HTR-8/SVneo (cell line): ENCODE measurements at regions not wholly inside any gene's neighbourhood (a gene's known extent, or its start where the extent isn't known, plus 50 kb on each side); places are given as distances from the start of the nearest gene placed in this dataset.

Experiments used
- DNase-seq: peaks from one replicate; pipeline ENCODE4 v3.0.0; 2011; ENCODE audit warnings: low spot score, mixed read lengths; ENCODE audit not compliant: insufficient read length
- FAIRE-seq: peaks from 2 replicates; lab custom pipeline; 2011; peaks lifted over from hg19 to GRCh38; lab: Jason Lieb, UNC

DNA sequence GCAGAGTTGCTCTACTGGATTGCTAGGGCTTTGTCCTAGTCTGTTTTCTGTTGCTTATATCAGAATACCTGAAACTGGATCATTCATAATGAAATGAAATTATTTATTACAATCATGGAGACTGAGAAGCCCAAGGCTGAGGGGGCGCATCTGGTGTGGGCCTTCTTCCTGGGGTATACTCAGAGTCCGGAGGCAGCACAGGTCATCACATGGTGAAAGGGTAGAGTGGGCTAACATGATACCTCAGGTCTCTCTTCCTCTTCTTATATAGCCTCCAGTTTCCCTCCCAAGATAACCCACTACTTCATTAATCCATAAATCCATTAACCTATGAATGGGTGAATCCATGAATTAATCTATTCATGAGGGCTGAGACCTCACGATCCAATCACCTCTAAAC, 667.6 kb upstream of the NCAM2 start:
- FAIRE-seq (no peak), DNase-seq (no peak)

DNA sequence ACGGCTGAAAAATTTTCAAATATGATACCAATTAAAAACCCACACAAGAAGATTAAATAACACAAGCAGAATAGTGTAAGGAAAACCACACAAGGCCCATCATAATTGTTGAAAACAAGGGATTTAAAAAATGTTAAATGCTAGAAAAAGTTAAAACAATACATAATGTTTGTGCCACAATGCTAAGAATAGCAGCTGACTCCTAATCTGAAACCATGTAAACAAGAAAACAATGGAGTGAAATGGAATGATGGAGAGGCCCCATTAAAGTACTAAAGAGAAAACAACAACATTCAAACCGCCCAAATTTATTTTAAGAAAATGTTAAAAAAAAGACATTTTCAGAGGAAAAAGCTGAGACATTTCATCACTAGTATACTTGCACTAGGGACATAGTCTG, 663.6 kb upstream of the NCAM2 start:
- no peak for FAIRE-seq
- no peak for DNase-seq

DNA sequence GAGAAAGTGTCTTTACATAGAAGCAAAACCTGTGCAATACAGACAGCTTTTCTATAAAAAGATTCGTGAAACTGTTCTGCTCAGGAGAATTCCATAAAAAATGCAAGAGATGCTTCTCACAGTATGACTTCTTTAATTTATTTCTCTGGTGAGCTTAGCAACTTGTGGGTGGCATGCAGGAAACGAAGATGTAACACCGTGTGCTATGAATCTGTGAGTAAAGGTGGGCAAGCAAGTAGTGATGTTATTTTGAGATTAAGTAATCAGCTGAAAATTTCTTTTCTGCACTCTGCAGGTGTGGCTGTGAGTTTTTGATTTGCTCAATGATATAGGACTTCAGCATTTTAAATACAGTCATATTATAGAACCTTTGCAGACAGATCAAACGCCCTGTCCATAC, 656.8 kb upstream of the NCAM2 start:
- DNase-seq, result no peak
- no peak for FAIRE-seq

DNA sequence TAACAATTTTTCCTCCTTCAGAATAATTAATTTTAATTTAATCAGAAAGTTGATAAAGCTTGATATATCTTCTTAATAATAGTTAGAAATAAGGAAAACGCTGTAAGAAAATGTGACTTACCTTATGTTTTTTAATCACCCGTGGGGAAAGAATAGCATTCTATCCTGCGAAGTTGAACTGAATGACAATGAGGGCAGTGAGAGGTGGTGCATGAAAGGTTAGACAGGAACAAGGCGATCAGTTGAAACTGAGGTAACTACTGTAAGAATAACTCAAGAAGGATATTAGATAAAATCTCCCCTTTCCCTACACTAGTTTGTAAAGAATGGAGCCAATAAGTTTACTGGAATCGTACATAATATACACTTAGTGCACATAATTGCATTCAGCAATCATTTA, 655.0 kb upstream of the NCAM2 start:
- DNase-seq (no peak), FAIRE-seq (no peak)

DNA sequence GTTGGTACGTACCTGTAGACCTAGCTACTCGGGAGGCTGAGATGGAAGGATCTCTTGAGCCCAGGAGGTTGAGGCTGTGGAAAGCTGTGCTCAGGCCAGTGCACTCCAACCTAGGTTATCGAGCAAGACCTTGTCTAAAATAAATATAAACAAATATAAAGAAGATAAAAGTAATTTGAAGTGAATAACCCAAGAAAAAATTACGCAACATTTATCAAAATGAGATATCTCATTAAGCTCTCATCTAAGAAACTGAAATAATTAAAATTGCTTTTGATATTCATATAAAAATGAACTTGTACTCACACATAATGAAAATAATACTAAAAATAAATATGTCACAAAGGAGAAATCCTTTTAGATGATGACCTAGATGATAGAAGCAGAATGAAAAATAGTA, 647.1 kb upstream of the NCAM2 start:
- DNase-seq (no peak), FAIRE-seq (no peak)

DNA sequence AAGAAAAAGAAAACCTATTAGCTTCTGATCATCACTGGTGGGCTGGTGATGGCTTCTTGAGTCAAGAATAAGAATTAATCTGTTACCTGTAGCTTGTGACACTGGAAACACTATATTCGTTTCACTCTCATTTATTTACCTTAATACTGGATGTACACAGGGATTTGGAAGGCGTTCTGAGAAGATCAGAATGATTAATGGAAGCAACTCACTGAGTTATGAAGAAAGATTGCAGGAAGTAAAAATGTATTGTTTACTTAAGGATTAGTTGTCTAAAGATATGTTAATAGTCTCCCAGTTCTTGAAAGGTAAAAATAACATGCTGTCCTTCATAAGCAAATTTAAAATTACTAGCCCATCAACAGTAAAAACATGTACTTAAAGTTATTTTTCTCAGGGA, 644.9 kb upstream of the NCAM2 start:
- no peak for DNase-seq
- no peak for FAIRE-seq

DNA sequence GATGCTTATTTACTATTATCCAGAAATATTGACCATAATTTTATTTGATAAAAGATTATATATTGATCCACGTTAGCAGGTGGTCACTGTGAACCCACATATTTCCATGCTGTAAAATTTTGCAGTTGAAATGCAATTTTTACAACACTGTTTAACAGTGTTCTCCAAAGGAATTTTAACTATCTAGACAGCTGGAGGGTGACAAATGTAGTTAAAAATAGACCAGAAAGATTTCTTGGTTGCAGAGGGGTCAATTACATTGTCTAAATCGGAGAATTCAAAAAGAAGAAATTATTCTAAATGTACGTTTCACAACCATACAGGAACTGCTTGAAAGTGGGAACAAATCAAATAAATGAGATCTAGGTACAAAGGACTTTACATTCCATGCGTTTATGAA, 625.2 kb upstream of the NCAM2 start:
- DNase-seq, result no peak
- FAIRE-seq, result no peak

DNA sequence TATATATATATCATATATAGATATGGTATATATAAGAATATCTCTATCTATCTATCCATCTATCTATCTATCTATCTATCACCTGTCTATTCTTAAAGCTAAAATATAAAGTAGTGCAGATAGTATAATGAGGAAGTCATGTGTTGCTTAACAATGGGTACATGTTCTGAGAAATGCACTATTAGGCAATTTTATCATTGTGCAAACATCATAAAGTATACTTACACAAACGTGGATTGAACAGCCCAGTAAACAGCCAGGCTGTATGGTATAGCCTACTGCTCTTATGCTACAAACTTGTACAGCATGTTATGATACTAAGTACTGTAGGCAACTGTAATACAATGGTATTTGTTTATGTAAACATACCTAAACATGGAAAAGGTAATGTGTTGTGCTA, 621.0 kb upstream of the NCAM2 start:
- FAIRE-seq (no peak), DNase-seq (no peak)

DNA sequence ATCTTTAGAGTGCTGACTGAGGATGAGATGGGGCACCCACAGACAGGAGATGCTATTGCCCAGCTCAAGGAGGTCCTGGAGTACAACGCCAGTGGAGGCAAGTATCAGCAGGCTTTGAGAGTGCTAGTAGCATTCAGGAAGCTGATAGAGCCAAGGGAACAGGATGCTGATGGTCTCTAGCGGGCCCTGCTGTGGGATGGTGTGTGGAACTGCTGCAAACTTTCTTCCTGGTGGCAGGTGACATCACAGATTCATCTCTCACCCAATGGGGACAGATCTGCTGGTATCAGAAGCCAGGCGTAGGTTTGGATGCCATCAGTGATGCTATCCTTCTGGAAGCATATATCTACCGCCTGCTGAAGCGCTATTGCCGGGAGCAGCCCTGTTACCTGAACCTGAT, 609.8 kb upstream of the NCAM2 start:
- DNase-seq (no peak), FAIRE-seq (no peak)

DNA sequence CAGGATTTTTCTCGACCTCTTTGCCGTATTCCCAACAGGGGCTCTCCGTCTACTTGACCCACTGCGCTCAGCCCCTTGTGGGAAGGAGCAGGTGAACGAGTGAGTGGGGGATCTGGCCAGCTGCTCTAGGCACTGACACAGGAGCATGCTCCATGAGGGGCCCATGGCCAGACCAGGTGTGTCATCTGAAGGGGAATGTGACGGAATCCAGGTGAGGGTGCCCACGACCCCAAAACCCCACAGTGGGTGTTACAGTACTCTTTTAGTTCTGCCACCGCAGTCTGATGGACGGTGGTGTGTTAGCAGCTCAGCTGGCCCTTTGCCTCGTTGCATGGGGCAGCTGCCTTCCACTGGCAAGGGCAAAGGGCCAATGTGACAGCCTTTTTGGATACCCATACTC, 601.4 kb upstream of the NCAM2 start:
- no peak for DNase-seq
- FAIRE-seq, result no peak

DNA sequence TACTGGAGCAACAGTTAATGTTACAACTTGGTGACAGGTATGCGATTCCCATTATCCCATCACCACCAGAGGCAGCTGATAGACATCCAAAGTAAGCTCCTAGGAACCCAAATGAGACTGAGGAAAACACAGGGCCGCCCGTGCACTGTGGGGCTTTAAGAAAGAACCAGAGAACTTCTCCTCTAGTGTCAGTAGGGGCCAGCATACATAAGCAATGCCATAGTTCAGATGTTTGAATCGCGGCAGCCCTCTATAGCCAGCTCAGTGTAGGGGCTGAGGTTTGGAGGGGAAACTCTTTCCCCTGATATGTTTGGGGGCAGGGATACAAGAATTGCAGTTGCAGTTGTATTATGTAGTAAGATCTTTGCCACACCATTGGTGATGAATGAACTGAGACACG, 593.3 kb upstream of the NCAM2 start:
- no peak for FAIRE-seq
- DNase-seq, result no peak

DNA sequence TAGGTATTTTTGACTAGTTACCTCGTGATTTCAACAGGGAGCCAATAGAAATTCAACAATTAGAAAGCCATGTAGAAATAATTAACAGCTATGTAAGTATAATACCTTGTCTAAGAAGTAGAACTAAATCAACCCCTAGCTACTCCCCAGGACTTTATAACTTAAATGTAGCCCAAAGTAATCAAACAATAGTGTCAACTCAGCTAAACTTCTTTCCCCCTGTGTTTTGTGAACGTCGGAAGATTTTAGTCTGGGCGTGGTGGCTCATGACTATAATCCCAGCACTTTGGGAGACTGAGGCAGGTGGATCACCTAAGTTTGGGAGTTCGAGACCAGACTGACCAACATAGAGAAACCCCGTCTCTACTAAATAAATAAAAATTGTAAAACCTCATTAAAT, 579.9 kb upstream of the NCAM2 start:
- no peak for FAIRE-seq

DNA sequence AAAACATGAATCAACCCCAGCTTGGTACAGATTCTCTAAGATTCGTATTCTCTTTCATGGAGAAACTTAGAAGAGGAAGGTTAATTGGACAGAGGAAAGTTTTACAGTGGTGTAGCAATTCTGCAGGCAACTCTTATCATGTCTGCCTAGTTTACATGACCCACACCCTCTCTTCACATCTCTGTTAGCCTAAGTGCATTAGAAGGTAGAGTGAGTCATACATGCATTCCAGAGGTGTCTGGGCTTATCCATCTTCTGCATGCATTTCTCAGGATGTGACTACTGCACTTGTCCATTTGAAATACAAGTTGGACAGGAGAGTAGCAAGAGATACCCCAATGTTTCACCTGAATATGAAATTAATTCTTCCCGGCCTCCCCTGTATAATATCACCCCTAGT, 578.4 kb upstream of the NCAM2 start:
- no peak for FAIRE-seq
- DNase-seq, result no peak

More for the DNA sequence above, 579.9 kb upstream of the NCAM2 start:
- no peak for DNase-seq

DNA sequence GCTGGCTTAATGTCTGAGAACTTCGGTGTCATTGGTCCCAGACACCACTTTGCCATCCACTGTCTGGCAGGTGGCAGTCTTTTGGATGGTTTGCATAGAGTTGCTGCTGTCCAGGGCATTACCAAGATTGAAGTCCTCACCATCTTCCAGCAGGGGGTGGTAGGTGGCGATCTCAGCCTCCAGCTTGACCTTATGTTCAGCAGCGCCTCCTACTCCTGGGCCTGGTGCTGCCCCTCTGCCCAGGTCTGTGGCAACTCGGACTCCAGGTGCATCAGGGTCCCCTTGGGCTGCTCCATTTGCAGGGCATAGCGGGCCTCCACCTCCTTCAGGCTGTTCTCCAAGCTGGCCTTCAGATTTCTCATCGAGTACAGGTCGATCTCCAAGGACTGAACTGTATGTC, 573.3 kb upstream of the NCAM2 start:
- FAIRE-seq (no peak), DNase-seq (no peak)

DNA sequence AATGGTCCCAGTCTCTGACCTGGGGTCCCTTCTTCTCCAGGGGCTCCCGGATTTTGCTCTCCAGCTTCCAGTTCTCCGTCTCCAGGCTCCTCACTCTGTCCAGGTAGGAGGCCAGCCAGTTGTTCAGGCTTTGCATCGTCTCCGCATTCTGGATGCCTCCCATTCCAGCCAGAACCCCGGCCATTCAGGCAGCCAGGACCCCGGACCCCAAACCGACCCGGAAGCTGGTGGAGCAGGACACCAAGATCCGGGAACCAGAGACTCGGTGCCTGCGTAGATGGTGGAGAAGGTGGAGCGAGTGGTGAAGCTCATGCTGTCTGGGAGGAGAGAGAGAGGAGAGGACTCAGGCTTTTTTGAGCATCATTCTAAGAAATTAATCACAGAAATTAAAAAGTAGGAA, 572.4 kb upstream of the NCAM2 start:
- FAIRE-seq (no peak), DNase-seq (no peak)

DNA sequence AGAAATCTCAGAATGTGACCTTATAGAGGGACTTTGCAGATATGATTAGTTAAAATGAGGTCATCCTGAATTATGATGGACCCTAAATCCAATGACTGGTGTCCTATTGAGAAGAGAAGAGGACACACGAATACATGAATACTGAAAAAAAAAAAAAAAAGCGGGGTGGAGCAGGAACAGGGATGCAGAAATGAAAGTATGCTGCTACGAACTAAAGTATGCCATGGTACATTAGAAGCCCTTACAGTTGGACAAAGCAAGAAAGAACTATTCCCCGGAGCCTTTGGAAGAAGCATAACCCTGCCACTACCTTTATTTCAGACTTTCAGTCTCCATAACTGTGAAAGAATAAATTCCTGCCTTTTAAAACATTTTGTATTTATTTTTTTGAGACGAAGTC, 557.9 kb upstream of the NCAM2 start:
- FAIRE-seq, result no peak
- no peak for DNase-seq

DNA sequence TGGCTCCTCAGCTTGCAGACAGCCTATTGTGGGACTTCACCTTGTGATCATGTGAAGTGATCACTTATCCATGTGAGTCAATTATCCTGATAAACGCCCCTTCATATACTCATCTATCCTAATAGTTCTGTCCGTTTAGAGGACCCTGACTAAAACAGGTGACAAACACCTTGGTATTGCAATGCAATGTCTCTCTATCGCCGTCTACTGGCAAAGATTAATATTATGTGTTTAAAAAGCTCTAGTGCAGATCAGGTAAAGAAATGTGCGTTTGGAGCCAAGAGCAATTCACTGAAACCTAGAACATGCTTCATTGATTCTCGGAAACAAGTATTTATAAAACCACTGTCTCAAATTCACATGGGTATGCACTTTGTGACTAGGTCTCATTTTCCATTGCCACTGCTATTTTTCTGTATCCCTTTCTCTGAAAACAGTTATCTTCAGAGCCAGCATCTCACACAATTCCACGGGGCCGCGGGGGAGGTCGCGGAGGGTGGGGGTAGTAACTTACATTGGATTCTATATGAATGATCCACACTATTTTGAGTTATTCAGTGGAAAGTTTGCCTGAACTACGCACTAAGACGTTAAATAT, 554.6 kb upstream of the NCAM2 start:
- FAIRE-seq, result no peak

DNA sequence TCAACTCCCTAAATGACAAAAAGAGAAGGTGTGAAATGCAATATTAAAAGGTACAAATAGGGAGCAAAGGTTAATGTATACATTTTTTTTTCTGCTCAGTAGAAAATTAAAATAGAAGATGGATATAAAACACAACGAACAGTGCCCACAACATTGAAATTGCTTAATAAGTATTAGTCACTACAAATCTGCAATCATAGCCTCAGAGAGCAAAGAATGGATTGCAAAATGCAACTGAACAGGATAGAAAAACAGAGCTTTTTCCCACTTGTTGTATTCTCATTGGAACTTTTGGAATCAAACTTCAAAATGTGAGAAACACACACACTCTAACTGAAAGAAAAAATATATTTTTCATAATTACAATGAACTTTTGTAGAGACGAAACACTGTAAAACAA, 552.2 kb upstream of the NCAM2 start:
- DNase-seq, result no peak
- FAIRE-seq, result no peak

More for the DNA sequence above, 554.6 kb upstream of the NCAM2 start:
- no peak for DNase-seq

DNA sequence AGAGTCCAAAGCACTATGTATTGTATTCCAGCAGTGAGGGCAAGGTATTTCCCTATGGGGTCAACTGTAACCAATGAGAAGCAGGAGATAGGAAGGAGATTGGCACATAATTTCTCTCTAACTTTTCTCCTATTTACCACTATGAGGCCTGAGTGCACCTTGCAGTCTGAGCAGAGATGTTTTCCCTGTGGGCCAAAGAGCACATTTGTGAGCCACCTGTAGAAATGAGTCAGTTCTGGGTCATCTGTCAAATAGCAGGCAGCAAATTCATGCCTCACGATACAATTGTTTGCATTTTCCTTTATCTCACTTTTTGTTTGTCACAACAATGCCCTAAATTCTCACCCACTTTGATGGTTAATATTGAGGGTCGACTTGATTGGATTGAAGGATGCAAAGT, 547.2 kb upstream of the NCAM2 start:
- FAIRE-seq (no peak), DNase-seq (no peak)

DNA sequence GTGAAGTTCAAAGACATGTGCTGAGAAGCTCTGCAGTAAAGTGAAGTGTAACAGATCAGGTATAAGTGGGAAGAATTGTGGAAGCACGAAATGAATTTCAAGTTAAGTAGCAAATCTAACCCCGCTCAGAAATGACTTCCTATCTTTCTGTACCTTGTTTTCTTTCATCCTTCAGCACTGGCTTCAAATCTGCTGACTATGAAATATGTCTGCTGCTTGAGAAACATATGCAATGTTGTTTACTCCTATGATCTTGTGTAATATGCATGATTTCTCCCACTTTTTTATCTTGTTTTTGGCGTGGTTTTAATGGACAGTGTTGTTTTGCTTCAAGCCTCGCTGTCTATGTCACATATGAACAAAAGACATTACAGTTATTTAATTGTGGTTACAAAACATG, 545.3 kb upstream of the NCAM2 start:
- FAIRE-seq, result no peak
- no peak for DNase-seq

DNA sequence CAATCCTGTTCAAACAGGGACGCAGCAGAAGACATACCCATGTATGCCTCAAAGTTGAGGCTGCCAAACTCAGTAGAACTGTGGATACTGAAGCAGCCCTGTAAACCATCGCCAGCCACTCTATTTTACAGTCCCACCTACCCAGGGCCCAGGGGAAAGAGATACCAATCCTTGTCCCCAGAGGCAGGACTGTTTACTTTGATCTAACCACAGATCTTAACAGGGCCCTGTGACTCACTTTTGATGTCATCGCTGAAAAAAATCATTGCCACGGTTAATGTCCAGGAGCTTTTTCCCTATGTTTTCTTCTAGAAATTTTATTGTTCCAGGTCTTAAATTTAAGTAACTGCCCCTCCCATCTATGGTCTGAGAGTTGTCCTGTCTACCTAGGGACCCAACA, 538.4 kb upstream of the NCAM2 start:
- DNase-seq, result no peak
- no peak for FAIRE-seq

DNA sequence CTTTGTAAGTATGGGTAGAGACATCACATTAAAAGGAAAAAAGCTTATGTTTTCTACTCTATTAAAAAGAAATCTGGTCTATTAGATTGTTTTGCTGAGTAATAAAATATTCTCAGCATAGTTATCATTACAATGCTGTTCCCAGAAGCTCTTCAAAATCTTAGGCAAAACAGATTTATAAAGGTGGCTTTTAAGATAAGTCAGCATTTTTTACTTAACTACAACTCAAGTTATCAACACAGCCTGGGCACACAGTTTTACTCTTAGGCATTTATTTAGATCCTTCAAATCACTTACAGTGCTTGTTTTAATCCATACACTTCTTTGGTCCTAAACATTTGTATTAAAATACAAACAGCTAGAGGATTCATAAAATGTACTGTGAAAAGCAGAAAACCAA, 534.8 kb upstream of the NCAM2 start:
- FAIRE-seq, result no peak

DNA sequence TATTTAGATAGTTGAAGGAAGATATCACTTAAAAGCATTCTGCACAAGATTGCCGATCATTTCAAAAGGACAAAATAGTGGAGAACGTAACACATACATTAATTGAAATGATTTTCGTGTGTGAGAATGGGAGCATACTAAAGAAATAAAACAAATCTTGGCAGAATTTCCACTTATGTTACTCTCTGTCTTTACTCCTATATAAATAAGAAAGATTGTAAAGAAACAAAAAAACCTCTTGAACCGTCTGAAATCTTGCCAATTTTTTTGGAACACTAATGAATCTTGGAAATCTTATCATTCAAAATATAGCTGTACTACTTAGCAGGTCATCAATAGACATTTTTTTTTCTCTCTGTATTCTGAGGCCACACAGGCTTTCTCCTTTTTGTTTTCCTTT, 528.8 kb upstream of the NCAM2 start:
- no peak for DNase-seq
- no peak for FAIRE-seq

More for the DNA sequence above, 534.8 kb upstream of the NCAM2 start:
- DNase-seq, result no peak
